Activated T-cell treated with anti-CD3 and anti-CD28 coated beads for 48 hours (primary cell): ENCODE measurements at regions not wholly inside any gene's neighbourhood (a gene's known extent, or its start where the extent isn't known, plus 50 kb on each side); places are given as distances from the start of the nearest gene placed in this dataset.
"Not testable (repeated sequence)": the region's sequence is repeated elsewhere in the genome, so short reads cannot be mapped to it uniquely, and the experiment has no call there.

ENCODE experiments used
- DNase-seq: peaks from one replicate; pipeline ENCODE4 v3.0.0-alpha.2; 2020; ENCODE audit warnings: low read depth

DNA sequence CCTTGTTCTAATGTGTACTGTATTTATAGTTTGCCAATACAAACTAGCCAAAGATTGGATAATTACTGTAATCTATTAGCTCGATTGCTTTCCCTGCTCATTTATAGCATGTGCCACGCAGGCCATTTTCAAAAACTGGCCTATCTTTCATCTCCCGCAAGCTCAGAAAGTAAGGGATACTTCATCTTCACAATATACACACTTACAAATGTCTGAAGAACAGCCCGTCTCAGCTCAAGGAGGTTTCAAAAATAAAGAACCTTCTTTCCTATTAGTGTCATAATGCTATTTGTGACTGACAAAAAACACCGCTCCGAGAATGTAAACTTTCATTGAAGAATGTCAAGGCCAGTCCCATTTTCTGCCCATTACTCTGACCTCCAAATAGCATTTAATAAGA is 306.4 kb upstream of the ZNF507 start:
- no peak for DNase-seq

DNA sequence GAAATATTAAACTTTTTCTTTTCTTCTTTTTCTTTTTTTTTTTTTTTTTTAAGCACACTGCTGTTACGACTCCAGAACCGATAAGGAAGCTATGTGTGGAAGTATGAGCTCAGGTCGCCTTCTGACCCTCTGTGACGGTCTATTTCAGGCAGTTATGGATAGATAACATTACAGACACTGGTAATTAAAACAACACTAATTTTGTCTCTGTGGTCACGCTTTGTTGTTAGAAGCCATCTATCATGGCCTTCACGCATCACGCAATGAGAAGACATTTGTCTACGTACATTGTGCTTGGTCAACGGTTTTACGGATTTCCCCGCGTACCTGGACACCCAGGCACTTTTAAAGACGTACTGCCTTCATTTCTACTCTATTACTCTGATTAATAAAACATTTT is 306.0 kb upstream of the ZNF507 start:
- DNase-seq: no peak

DNA sequence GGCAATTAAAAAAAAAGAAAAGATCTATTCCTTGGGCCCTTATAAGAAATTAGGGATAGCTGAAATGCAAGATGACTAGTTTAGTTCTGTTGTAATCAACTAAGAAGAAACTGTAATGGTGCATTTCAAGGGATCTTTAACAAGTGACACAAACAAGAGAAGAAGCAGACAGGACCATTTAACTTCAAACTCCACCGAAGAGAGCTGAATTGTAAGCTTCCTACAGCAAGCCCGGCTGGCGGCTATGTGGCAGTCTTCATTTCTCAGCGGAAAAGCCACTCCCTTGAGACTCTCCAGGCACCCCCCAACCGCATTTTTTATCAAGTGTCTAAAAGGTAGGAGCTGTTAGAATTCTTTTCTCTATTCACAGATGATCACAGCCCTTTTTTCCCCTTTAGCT is 305.2 kb upstream of the ZNF507 start:
- no peak for DNase-seq

DNA sequence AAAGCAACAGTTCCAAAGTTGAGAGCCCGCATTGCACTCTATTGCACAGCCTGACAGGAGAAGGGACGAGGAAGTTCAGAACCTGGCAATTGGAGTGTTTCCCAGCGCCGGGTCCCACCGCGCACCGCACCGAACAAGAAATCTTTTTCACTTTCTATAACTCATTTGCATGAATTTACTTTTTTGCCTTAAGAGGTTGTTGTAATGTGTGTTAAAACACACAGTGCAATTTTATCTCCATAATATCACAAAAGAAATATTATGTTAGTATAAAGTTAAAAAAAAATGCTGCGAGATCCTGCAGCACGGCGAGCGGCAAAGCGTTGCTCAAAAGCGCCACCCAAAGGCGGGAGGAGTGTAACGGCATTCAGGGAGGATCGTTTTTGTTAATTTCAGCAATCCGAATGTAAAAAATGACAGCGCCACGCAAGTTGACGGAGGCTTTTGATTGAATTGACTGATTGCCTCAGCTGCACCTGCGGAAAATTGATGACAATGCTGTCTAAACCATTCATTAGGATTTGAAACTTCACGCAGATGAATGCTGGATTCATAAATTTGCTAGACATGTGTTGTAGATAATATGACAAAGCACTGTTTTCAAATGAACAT is 303.6 kb upstream of the ZNF507 start:
- DNase-seq: peak; percentile 20

DNA sequence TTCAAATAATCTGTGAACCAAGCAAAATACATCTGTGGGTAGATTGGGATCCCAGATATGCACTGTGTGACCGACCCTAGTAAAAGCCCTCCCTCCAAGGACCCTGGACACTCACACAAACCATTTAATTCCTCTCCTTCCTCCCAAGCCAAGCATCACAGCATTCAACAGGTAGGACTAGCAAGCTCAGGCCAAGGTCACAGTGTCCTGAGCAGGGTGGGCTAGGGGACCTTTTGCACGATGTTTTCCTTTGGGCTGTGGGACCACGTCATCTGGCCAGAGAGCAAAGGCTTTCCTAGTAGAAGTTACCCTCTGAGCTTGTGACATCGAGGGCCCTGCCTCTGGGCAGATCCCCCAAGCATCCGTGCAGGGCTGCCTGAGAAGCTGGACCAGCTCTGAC is 297.6 kb upstream of the ZNF507 start:
- no peak for DNase-seq

DNA sequence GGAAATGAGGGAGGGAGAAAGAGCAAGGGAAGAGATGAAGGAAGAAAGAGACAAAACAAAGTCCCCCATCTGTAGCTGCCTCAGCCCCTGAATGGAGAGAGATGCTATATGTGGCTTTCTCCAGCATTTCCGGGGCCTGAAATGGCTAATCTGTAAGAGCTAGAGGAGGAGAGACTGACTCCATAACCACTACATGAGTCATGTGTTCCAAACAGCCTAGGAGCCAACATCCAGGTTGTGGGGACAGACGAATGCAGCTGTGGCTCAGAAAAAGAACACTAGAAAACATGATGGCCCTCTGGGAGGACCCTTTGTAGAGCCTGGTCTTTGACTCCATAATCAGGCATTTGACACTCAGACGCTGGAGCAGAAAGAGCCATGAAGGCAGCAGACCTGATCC is 292.0 kb upstream of the ZNF507 start:
- DNase-seq: no peak

DNA sequence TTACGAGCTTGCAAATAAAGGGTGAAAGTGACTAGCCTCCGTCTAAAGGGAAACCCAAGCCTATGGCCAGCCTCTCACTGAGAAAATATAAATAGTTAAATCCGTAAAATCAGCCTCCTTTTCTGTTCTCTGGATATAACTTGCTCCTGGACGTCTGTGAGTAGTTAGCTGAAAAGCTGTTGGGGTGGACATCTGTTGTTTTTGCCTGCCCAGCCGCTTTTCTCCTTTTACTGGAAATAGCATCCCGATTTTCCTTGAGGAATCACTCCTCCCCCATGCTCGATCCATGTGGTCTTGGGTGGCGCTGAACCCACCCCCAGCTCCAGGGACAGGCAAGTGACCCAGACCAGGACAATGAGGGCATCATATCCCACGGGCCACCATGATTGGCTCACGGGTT is 291.5 kb upstream of the ZNF507 start:
- no peak for DNase-seq

DNA sequence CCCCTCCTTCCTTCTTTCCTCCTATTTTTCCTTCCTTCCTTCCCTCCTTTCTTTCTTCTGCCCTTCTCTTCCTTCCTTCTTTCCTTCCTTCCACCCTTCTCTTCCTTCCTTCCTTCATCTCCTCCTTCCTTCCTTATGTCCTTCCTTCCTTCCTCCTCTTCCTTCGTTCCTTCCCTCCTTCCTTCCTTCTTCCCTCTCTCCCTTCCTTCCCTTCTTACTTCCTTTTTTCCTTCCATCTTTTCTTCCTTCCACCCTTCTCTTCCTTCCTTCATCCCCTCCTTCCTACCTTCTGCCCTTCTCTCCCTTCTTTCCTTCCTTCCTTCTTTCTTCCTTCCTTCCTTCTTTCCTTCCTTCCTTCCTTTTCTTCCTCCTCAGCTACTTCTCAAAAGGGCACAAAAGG is 287.3 kb upstream of the ZNF507 start:
- no peak for DNase-seq

DNA sequence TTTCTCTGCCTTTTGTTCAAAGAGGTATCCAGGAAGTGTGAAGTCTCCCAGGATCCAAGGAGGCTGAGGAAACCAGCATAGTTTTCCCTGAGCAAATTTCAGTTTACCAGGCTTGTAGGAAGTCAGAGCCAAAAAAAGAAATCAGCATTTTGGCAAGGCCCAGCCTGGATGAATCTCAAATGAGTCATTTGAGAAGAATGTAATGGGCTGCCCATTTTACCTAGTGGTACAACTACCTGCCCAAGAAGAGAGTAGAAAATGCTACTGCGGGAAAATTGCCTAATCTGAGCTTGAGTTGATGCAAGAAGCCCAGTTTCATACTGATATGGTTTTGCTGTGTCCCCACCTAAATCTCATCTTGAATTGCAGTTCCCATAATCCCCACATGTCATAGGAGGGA is 284.1 kb upstream of the ZNF507 start:
- DNase-seq: no peak

DNA sequence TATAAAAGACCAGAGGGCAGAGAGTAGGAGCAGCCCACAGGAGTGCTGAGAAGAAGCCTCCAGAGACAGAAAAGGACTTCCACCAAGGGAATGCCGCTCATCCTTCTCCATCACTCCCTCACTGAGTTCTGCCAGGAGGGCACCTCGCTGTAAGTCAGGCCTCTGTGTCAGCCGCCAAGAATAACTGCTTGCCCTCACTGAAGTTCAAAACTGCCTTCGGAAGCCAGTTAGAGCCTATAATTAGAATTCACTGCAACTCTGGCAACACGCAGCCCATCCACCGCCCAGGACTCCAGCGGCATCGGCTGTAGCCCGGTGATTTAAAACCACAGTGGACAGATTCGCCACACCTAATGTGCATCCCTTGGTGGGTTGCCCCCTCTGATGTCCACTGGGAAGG is 281.8 kb upstream of the ZNF507 start:
- DNase-seq: no peak

DNA sequence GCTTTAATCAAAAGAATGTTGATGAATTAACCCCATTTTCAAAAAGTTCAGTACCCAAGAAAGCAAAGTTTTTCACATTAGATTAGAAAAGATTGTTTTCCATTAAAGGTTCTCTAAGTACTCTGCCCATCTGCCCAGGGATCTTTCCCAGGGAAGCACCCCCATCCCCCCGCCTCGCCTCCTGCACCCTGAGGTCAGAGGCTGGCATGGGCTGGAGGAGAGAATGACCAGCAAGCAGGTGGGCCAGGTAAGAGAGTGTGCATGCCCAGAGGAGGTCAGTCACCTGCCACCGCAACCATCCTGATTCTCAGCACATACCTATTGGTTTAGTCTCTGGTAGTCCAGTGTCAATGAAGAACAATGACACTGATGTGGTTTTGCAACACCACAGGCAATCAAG is 279.4 kb upstream of the ZNF507 start:
- DNase-seq: no peak

DNA sequence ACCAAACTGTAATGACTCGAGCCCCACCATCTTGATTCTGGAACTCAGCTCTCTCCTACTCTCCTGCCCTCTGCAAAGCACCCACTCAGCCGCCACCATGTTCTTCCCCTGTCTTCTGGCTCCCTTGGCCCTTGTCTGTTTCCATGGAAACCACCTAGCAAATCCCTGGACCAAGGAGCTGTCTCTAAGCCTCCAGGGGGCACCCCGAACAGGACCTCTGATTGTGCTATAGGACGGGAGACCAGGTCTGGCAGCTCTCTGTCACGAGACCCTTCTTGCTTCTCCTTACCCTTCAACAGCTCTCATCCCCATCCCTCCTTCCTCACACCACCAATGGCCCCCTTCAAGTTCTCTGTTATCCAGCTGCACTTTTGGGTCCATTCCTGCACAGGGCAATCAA is 277.7 kb upstream of the ZNF507 start:
- DNase-seq: no peak

DNA sequence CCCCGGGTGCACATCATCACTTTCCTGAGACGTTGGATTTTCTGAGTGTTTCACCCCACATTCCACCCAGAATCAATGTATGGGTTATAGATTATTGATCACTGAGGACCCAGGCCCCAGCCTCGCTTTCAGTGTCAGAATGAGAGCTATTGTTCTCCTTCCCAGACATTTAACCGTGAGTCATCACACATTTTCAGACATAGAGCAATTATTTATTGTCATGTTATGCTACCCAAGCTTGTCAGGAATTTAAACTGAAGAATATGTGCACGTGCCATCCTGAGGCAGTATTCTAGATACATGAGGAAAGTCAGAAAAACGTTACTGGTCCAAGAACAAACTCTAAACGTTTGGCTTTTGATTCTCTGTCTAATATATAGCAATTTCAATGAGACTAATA is 276.6 kb upstream of the ZNF507 start:
- DNase-seq: no peak

DNA sequence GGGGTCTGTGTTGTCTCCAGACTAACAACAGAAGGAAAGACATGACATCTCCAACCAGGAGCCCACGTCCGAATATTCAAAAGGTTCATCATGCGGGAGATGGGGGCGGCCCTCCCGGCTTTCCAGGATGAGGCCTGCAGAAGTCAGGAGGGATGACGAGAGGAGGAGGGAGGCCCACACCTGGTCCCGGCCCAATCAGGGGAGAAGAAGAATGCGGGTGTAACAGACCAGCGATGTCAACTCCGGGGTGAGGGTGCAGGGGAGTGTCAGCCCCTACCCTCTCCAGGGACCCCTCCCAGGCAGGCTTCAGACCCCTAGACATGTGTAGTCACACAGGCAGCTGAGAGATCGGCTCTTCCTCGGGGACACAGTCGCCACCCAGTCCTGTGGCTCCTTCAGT is 275.3 kb upstream of the ZNF507 start:
- no peak for DNase-seq

DNA sequence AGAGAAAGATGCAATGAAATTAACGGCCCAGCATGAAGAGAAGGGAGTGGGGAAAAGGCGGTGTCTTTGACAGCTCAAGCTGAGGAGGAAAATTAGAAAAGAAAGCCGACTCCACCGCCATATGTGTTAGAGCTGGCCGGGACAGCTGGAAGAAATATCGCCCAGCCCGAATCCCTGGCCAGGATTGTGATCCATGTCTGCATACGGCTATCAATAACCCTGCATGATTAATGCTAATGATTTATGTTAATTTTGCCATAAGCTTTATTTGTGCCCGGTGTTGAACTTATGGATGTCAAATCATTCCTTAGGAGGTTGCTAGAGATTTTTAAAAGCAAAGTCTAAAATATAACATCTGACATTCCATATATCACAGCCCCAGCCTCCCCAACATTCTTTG is 263.4 kb upstream of the ZNF507 start:
- no peak for DNase-seq

DNA sequence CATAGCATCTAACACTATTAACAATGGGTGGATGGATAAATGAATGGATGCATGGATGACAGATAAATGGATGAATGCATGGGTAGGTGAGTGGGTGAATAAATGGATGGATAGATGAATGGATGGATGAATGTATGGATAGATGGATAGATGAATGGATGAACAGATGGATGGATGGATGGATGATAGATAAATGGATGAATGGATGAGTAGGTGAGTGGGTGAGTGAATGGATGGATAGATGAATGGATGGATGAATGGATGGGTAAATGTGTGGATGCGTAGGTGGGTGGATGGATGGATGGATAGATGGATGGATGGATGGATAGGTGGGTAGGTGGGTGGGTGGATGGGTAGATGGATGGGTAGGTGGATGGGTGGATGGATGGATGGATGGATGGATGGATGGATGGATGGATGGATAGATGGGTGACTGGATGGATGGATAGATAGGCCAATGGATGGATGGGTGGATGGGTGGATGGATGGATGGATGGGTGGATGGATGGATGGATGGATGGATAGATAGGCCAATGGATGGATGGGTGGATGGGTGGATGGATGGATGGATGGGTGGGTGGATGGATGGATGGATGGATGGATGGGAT is 260.6 kb upstream of the ZNF507 start:
- DNase-seq: not testable (repeated sequence)

DNA sequence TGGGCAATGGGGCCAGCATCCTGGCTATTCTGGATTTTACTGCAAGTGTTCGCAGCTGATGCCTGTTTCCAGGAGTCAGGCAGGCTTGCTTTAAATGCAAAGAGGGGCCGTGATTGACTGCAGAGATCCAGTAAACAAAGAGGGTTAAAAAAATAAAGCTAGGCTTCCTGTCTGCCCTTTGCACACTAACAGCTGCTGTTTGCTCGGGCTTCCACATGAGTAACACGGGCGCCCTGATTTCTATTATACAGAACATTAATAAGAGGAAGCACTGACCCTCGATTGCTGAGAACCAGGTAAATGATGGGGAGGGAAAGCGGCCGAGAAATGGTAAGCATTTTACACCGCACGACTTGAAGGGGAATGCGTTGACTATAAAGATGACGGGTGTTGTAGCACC is 254.2 kb upstream of the ZNF507 start:
- no peak for DNase-seq

DNA sequence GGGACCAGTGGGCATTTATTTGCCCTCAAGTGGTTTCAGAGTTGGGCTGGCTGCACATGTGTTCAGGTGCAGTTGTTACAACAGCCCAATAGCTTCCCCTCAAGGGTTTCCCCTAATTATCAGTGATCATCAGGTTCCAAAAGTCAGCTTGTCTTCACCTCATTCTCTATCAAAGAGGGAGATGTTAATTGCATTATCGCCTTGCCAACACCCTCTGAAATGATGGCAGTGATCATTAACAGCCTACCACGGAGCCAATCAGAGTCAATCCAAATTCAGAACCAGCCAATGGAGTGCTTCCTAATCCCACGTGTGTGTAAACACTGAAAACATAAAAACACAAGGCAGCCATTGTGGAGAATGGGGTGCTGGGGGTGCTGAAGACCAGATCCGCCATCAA is 248.4 kb upstream of the ZNF507 start:
- no peak for DNase-seq

DNA sequence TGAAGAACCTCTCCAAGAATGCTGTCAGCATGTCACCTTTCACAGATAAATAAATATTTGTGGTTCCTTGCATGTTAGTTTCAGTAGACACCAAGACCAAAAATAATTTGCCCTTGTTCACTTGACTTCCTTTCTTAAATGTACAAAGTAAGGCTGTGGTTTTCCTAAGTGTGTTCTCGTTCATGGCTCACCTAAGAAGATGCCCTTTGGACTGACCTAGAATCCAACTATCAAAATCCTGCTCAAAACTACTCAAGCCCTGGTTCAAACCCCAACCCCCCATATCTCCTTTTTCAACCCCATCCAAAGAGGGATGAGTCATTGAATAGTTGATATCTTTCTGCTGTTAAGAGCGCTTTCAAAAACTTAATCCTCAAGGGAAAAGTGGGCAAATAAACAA is 247.8 kb upstream of the ZNF507 start:
- no peak for DNase-seq

DNA sequence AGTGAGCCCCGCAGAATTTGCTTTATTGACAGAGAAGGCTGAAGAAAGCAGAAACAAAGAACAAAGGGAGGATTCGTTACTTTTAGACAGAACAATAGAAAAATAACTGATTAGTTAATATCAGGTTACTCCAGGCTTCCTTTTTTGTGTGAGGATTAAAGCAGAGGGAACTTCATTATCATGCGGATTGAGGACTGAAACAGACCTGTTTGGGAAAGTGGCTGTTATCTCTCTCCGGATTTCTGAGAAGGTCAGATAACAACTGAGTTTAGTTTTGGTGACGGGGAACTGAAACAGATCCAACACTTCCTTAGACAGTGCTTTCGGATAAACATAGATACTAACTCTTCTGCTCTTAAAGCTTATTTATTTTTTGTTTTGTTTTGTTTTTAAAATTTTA is 246.4 kb upstream of the ZNF507 start:
- no peak for DNase-seq

DNA sequence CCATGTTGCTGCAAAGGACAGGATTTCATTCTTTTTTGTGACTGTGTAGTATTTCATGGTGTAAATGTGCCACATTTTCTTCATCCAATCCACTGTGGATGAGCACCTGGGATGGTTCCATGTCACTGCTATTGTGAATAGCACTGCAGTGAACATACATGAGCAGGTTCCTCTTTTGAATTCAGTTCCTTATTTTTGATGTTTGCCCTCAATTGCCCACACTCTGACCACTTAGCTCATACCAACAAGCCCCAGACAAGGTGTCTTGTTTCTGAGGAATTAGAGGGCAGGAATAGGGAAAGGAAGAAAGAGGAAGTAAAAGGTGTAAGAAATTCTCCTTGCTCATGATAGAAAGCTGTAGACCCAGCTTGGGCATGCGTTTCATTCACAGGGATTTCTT is 244.2 kb upstream of the ZNF507 start:
- no peak for DNase-seq

DNA sequence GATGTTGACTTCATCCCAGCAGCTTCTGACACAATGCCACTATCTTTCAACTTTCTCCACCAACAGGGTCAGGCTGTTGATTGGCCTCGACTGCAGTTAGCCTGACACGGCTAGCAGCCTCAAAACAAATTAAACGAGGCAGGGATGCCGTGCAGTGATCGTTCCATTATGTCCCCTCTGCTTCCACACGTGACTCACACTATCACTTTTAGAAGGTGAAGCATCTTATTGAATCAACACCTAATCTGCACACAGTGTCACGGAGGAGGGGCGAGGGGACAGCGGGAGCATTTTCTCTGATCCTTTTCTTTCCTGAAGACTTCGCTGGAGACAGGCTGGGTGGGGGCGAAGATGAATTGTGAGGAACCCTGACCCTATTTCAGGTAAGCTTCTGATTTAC is 241.9 kb upstream of the ZNF507 start:
- no peak for DNase-seq

DNA sequence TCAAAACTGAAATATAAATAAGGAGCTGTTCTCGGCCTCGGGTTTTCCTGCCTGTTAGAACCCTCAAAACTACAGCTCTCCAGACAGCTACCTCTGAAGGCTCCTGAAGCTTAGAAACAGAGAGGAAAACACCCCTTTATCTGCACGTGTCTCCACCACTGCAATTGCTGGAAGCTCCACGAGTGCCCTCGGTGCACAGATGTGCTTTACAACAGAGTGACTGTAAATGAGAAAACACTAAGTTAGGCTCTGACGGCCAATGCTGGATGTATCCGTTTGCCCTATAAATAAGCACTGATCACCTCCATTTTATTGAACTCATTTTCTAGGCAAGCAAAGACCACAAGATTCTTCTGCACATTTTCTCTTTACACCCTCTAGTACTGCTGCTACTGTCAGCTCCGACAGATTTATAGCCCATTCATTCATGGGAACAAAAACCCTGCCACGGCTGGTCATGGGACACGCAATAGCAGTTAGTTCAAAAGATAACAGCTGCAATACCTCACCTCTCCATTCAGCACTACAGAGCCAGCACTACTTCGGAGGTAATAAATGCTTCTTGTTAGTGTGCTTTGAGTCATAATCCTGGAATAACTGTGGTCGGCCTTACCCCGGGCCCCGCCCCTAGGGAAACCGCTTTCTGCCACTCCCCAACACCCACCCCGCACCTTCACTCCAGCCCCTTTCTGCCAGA is 241.1 kb upstream of the ZNF507 start:
- no peak for DNase-seq

DNA sequence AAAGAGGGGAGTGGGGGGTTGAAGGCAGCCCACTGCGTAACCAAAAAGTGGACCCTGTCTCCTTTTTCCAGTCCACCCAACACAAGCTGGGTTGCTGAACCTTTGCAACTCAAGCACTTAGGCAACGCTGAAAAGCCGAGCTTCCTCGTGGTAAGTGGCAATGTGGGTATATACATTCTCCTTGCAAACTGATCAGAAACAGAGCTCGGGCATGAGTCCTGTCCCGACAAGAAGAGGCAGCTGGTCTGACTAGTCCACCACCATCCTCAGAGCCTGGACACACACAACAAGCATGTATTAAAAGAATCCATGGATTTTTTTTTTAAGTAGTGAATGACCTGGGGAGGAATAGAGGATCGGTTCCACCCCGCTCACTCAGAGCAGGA is 240.6 kb upstream of the ZNF507 start:
- no peak for DNase-seq
